Spleen (tissue), 11 donors: ENCODE measurements at regions not wholly inside any gene's neighbourhood (a gene's known extent, or its start where the extent isn't known, plus 50 kb on each side); places are given as distances from the start of the nearest gene placed in this dataset.

ENCODE experiments used
- DNase-seq: peaks from one replicate; pipeline ENCODE4 v3.0.0-alpha.2; 2020
- H3K27ac ChIP-seq, 8 donors: fragments of 200-600 bp; sonication (generic) in 7 of 8; 1 replicate in 4 of 8; 2 replicates in 4 of 8; pipeline versions ENCODE4 v1.5.0 to v1.8.0; 2016 to 2021; ENCODE audit warnings: inconsistent platforms in 4 of 8, mild to moderate bottlenecking in 4 of 8, moderate library complexity in 1 of 8
- H3K27me3 ChIP-seq, 7 donors: fragments of 200-600 bp; sonication (generic) in 6 of 7; replicated peaks in 1 of 7; 1 replicate in 4 of 7; 2 replicates in 3 of 7; pipeline versions ENCODE4 v1.5.0 to v1.8.0; 2016 to 2021; ENCODE audit warnings: inconsistent platforms in 3 of 7, mild to moderate bottlenecking in 1 of 7
- H3K36me3 ChIP-seq, 6 donors: fragments of 200-600 bp; sonication (generic) in 5 of 6; 1 replicate in 4 of 6; 2 replicates in 2 of 6; pipeline versions ENCODE4 v1.5.0 to v1.8.0; 2016 to 2021; ENCODE audit warnings: inconsistent platforms in 2 of 6
- H3K4me1 ChIP-seq, 6 donors: fragments of 200-600 bp; sonication (generic) in 5 of 6; 1 replicate in 3 of 6; 2 replicates in 3 of 6; pipeline versions ENCODE4 v1.5.0 to v1.8.0; 2016 to 2021; ENCODE audit warnings: inconsistent platforms in 3 of 6
- H3K4me3 ChIP-seq, 8 donors: fragments of 200-600 bp; sonication (generic) in 7 of 8; 1 replicate in 4 of 8; 2 replicates in 4 of 8; pipeline versions ENCODE4 v1.5.0 to v1.8.0; 2016 to 2021; ENCODE audit warnings: inconsistent platforms in 4 of 8, mild to moderate bottlenecking in 4 of 8, moderate library complexity in 2 of 8
- H3K9me3 ChIP-seq, 8 donors: fragments of 200-600 bp; sonication (generic) in 7 of 8; 1 replicate in 4 of 8; 2 replicates in 4 of 8; pipeline versions ENCODE4 v1.5.0 to v1.8.0; 2016 to 2021; ENCODE audit warnings: inconsistent platforms in 4 of 8
- POLR2A ChIP-seq, 3 donors: fragments of 450-650 bp; IDR thresholded peaks; one replicate each; pipeline ENCODE4 v1.5.1; 2017; ENCODE audit warnings: antibody characterized with exemption in 3 of 3, mild to moderate bottlenecking in 1 of 3
- POLR2AphosphoS5 ChIP-seq, 3 donors: sonication (generic); formaldehyde crosslinking; IDR thresholded peaks; one replicate each; pipeline ENCODE4 v1.5.1; 2017; ENCODE audit warnings: antibody characterized with exemption in 3 of 3
- WGBS, 5 donors: extraction: QIAGEN DNeasy Blood & Tissue Kit in 3 of 5; methylation state at CpG; one replicate each; pipeline versions ENCODE4 v1.1.5 to v1.1.7; 2013 to 2018; 5-methylcytosine and 5-hydroxymethylcytosine counted together
- intact Hi-C: fragments of 100-400 bp; cut with DNase I; formaldehyde crosslinking; loops from one replicate; pipeline ENCODE4 v1.15.0; 2023; ENCODE audit warnings: low total_unique reads
- TF ChIP-seq, protein P1 (sequence below), 11 experiments: fragments of 200-600 bp in 7 of 11; fragments of 450-650 bp in 4 of 11; sonication (generic) in 4 of 11; IDR thresholded peaks in 8 of 11; conservative IDR thresholded peaks in 3 of 11; 1 replicate in 7 of 11; 2 replicates in 4 of 11; pipeline versions ENCODE4 v1.4.0 to v1.8.0; 2016 to 2021; ENCODE audit warnings: antibody characterized with exemption in 11 of 11, inconsistent platforms in 4 of 11, mild to moderate bottlenecking in 1 of 11
- donor health status: healthy with polysubstance abuse.
- donor health status: DM: no; HTN: no; CAD: no; lungs with moderate emphysema.
- donor health status: DM: no; HTN: no; CAD: no.
- donor health status: Bipolar disorder and iron deficiency.
- donor health status: healthy.
- donor health status: DM: no; HTN: no; CAD: no.
- donor health status: DM: yes; HTN: yes; CAD: no.

DNA sequence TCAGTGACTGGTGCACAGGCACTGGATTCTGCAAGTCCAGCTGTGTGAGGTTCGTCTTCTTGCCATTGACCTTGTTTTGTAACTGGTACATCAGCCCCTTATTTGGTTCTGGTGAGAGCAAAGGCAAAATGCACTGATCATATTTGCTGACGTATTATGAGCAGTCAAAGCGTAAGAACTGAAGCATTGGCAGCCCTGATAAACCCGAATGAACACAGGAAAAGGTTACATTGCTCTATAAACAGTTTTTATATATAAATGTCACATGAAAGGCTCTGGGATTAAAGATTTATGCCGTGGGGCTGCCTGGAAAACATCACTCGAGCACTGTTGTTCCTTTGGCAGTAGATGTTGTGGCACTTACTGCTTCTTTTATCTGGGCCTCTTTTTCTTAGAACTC lies 167.9 kb downstream of the IRS1 start:
- Histone ChIP-seq H3K36me3 (no peaks in the 10 kb centered on the region), H3K9me3 (no peaks in the 10 kb centered on the region), H3K27me3 (peaks cover 0 to 47% (median 5%) of the 10 kb centered on the region in 7 donors), H3K27ac (no peak overlapping the region), H3K4me3 (no peak overlapping the region), H3K4me1 (no peaks in the 10 kb centered on the region)
- intact Hi-C loops, result no loop called here
- DNase-seq, result no peak
- TF ChIP-seq, protein P1, sequence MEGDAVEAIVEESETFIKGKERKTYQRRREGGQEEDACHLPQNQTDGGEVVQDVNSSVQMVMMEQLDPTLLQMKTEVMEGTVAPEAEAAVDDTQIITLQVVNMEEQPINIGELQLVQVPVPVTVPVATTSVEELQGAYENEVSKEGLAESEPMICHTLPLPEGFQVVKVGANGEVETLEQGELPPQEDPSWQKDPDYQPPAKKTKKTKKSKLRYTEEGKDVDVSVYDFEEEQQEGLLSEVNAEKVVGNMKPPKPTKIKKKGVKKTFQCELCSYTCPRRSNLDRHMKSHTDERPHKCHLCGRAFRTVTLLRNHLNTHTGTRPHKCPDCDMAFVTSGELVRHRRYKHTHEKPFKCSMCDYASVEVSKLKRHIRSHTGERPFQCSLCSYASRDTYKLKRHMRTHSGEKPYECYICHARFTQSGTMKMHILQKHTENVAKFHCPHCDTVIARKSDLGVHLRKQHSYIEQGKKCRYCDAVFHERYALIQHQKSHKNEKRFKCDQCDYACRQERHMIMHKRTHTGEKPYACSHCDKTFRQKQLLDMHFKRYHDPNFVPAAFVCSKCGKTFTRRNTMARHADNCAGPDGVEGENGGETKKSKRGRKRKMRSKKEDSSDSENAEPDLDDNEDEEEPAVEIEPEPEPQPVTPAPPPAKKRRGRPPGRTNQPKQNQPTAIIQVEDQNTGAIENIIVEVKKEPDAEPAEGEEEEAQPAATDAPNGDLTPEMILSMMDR (IDR thresholded peaks at IDR 0.05 in 8 of 11, conservative IDR thresholded peaks at IDR 0.05 in 3 of 11), result no peak
- no peak for TF ChIP-seq POLR2A (IDR thresholded peaks at IDR 0.05)
- no peak for TF ChIP-seq POLR2AphosphoS5 (IDR thresholded peaks at IDR 0.05)
- WGBS, 5 donors, result 36 to 49% (median 39%) methylated on average over 6 of the region's 6 CpGs

DNA sequence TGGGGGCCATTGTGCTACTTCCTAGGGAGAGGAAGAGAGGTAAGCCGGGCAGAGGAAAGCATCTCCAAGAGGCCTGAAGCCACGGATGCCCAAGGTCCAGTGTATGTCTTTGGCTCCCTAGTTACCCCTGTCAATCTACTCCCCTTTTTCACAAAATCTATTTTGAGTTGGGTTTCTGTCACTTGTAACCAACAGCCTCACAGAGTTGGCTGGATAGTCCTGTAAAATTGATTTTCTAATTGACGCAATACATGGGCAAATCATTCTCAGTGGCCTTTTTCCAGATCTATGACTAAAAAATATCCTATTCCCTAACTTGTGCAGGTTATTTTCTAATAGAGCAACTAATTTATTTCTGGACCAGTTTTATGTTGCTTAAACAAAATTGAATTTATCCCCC lies 168.4 kb downstream of the IRS1 start:
- Histone ChIP-seq H3K27ac (no peak overlapping the region), H3K27me3 (peaks cover 0 to 42% (median 5%) of the 10 kb centered on the region in 7 donors), H3K4me1 (no peaks in the 10 kb centered on the region), H3K4me3 (no peak overlapping the region), H3K9me3 (no peaks in the 10 kb centered on the region), H3K36me3 (no peaks in the 10 kb centered on the region)
- DNase-seq, result no peak
- 82 to 91% (median 90%) methylated on average over 3 of the region's 3 CpGs for WGBS, 5 donors
- intact Hi-C loops, result no loop called here
- TF ChIP-seq POLR2AphosphoS5 (IDR thresholded peaks at IDR 0.05) (no peak), POLR2A (IDR thresholded peaks at IDR 0.05) (no peak)
- TF ChIP-seq, protein P1 (IDR thresholded peaks at IDR 0.05 in 8 of 11, conservative IDR thresholded peaks at IDR 0.05 in 3 of 11), result no peak

DNA sequence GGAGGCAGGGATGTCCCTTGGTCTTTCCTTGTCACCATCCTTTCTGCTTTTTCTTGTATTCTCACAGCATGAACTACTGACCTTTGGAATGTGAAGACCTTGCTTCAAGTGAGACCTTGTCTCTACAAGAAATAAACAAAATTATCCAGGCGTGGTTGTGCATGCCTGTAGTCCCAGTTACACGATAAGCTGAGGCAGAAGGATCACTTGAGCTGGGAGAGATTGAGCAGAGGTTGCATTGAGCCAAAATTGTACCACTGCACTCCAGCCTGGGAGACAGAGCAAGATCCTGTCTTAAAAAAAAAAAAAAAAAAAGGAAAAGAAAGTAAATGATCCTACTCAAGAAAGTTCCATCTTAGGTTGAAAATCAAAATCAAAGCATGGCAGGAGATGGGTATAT lies 173.7 kb downstream of the IRS1 start:
- TF ChIP-seq POLR2AphosphoS5 (IDR thresholded peaks at IDR 0.05) (no peak), POLR2A (IDR thresholded peaks at IDR 0.05) (no peak)
- TF ChIP-seq, protein P1 (IDR thresholded peaks at IDR 0.05 in 8 of 11, conservative IDR thresholded peaks at IDR 0.05 in 3 of 11), result no peak
- DNase-seq, result no peak
- Histone ChIP-seq H3K27ac (no peak overlapping the region), H3K27me3 (peaks cover 0 to 14% (median 0%) of the 10 kb centered on the region in 7 donors), H3K4me3 (no peak overlapping the region), H3K9me3 (no peaks in the 10 kb centered on the region), H3K4me1 (no peaks in the 10 kb centered on the region), H3K36me3 (no peaks in the 10 kb centered on the region)
- intact Hi-C loops, result no loop called here
- 49 to 85% (median 74%) methylated on average over 2 of the region's 2 CpGs for WGBS, 5 donors

DNA sequence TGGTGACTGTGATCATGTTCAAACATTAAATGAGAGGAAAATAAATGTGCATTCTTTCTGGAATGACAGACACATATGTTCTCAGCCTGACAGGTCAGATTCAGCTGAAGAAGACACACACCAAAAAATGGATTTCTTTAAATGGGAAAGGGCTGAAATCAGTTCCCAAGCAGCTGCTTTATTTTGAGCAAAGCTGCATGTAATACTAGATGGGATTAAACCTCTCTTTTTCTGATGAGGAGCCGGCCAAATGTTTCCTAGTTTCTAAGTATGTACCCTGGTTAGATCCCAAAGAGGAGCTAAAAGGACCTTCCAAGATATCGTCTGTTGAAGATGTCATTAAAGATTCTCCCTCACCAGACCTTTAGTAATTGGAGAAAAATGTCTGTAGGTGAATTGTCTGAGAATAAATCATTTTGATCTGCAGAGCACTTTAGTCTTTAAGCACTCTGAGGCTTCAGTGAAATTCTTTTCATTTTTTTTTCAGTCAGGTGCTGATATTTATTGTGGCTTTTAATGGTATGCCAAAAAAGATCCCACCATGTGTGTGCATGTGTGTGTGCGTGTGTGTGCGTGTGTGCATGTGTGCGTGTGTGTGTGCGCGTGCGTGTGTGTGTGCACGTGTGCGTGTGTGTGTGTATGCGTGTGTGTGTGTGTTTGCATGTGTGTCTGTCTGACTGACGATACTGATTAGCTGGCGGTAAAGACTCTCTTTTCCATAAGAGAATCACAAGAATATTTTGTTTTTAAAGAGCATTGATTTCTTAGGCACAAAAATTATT lies 175.8 kb downstream of the IRS1 start:
- no peak for DNase-seq
- TF ChIP-seq, protein P1 (IDR thresholded peaks at IDR 0.05 in 8 of 11, conservative IDR thresholded peaks at IDR 0.05 in 3 of 11), result no peak
- TF ChIP-seq POLR2AphosphoS5 (IDR thresholded peaks at IDR 0.05) (no peak), POLR2A (IDR thresholded peaks at IDR 0.05) (no peak)
- Histone ChIP-seq H3K4me1 (no peaks in the 10 kb centered on the region), H3K27me3 (peaks cover 0 to 5% (median 0%) of the 10 kb centered on the region in 7 donors), H3K9me3 (no peaks in the 10 kb centered on the region), H3K4me3 (no peak overlapping the region), H3K27ac (no peak overlapping the region), H3K36me3 (no peaks in the 10 kb centered on the region)
- WGBS, 5 donors, result 73 to 92% (median 81%) methylated on average over 13 of the region's 13 CpGs
- intact Hi-C loops, result no loop called here
